Neural progenitor cell (in vitro differentiated cells): ENCODE measurements at regions not wholly inside any gene's neighbourhood (a gene's known extent, or its start where the extent isn't known, plus 50 kb on each side); places are given as distances from the start of the nearest gene placed in this dataset.

ENCODE experiments used
- DNase-seq: peaks from one replicate; pipeline ENCODE4 v3.0.0-alpha.2; 2016; ENCODE audit warnings: low spot score
- H2AFZ ChIP-seq: fragments of 200-600 bp; sonication (generic); replicated peaks from 2 replicates; pipeline ENCODE4 v1.6.1; 2016; ENCODE audit warnings: antibody characterized with exemption
- H3F3A ChIP-seq: fragments of 200-600 bp; sonication (generic); 2 replicates; pipeline ENCODE4 v1.6.1; 2016; ENCODE audit warnings: antibody characterized with exemption, low read depth
- H3K27ac ChIP-seq: fragments of 200-600 bp; sonication (generic); 2 replicates; pipeline ENCODE4 v1.5.1; 2016; ENCODE audit warnings: mild to moderate bottlenecking
- H3K27me3 ChIP-seq: fragments of 200-600 bp; sonication (generic); 2 replicates; pipeline ENCODE4 v1.6.1; 2016; ENCODE audit warnings: mild to moderate bottlenecking, moderate library complexity
- H3K36me3 ChIP-seq: fragments of 200-600 bp; sonication (generic); 2 replicates; pipeline ENCODE4 v1.5.1; 2016
- H3K4me1 ChIP-seq: fragments of 200-600 bp; sonication (generic); 2 replicates; pipeline ENCODE4 v1.6.1; 2016; ENCODE audit warnings: mixed run types
- H3K4me2 ChIP-seq: fragments of 200-600 bp; sonication (generic); 2 replicates; pipeline ENCODE4 v1.6.1; 2016
- H3K4me3 ChIP-seq: fragments of 200-600 bp; sonication (generic); 2 replicates; pipeline ENCODE4 v1.5.1; 2016
- H3K79me2 ChIP-seq: fragments of 200-600 bp; sonication (generic); 2 replicates; pipeline ENCODE4 v1.6.1; 2016; ENCODE audit warnings: low read depth
- H3K9ac ChIP-seq: fragments of 200-600 bp; sonication (generic); 2 replicates; pipeline ENCODE4 v1.6.1; 2016
- H3K9me3 ChIP-seq: fragments of 200-600 bp; sonication (generic); 2 replicates; pipeline ENCODE4 v1.5.1; 2016; ENCODE audit warnings: low read depth
- H4K20me1 ChIP-seq: fragments of 200-600 bp; sonication (generic); 2 replicates; pipeline ENCODE4 v1.6.1; 2016; ENCODE audit warnings: low read depth
- H3K27ac Mint-ChIP-seq: 3 replicates; pipeline ENCODE4 v1.8.0; 2021; ENCODE audit warnings: mixed read lengths
- H3K27me3 Mint-ChIP-seq: 2 replicates; pipeline ENCODE4 v1.8.0; 2022; ENCODE audit warnings: low read depth, mild to moderate bottlenecking, inconsistent platforms, moderate library complexity, mixed read lengths; ENCODE audit not compliant: insufficient read depth
- H3K36me3 Mint-ChIP-seq: 3 replicates; pipeline ENCODE4 v1.8.0; 2021; ENCODE audit warnings: mixed read lengths
- H3K4me1 Mint-ChIP-seq: 3 replicates; pipeline ENCODE4 v1.8.0; 2021; ENCODE audit warnings: mixed read lengths
- H3K4me3 Mint-ChIP-seq: 3 replicates; pipeline ENCODE4 v1.8.0; 2021; ENCODE audit warnings: mild to moderate bottlenecking, moderate library complexity, mixed read lengths
- H3K9me3 Mint-ChIP-seq: 3 replicates; pipeline ENCODE4 v1.8.0; 2020; ENCODE audit warnings: mixed read lengths
- EZH2 ChIP-seq: fragments of 200-600 bp; sonication (generic); IDR thresholded peaks from 2 replicates; pipeline ENCODE4 v1.6.1; 2017; ENCODE audit warnings: antibody characterized with exemption, mild to moderate bottlenecking, moderate library complexity
- EZH2phosphoT487 ChIP-seq: fragments of 200-600 bp; sonication (generic); IDR thresholded peaks from 2 replicates; pipeline ENCODE4 v1.6.1; 2017; ENCODE audit warnings: antibody characterized with exemption
- TF ChIP-seq, protein P1 (sequence below): fragments of 200-600 bp; sonication (generic); IDR thresholded peaks from 2 replicates; pipeline ENCODE4 v1.5.1; 2017; ENCODE audit warnings: antibody characterized with exemption, mild to moderate bottlenecking

DNA sequence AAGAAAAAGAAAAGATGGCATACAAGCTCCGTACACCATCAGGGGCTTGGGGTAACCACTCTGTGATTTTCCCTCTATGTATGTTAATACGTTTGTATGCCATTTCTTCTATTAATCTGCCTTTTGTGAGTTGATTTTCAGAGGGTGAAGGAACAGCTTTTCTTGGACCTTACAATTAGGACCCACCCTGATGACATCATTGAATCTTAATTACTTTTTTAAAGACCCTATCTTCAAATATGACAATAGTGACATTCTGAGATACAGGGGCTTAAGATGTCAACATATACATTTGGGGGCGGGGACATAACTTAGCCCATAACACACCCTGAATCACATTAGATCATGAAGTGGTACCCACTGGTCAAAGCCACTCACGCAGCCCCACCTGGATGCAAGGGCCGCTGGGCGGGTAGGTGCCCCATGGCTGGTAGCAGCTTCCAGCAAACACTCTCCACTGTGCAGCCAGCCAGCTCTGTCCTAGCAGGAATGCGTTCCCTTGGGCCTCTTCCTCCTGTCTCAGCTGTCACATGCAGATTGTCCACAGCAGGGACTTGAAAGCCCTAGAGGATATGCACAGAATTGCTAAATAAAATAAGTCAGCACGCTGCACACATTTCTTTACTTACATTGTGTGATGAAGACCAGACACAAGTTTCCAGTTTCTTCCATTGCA is 74.5 kb downstream of the FOXF2 start:
- no peaks in the 10 kb centered on the region for H3K9me3 Mint-ChIP-seq
- Histone ChIP-seq H3K36me3 (no peaks in the 10 kb centered on the region), H3K27me3 (no peaks in the 10 kb centered on the region), H3K9ac (no peak overlapping the region), H3K4me1 (peaks cover 11% of the 10 kb centered on the region), H3K9me3 (no peaks in the 10 kb centered on the region), H3F3A (no peaks in the 10 kb centered on the region), H3K79me2 (no peaks in the 10 kb centered on the region), H3K4me2 (no peak overlapping the region), H3K27ac (no peak overlapping the region), H2AFZ (no peak overlapping the region), H4K20me1 (no peaks in the 10 kb centered on the region), H3K4me3 (no peak overlapping the region)
- peaks cover 2% of the 10 kb centered on the region for H3K27me3 Mint-ChIP-seq
- no peak overlapping the region for H3K4me3 Mint-ChIP-seq
- H3K27ac Mint-ChIP-seq = no peak overlapping the region
- DNase-seq = no peak
- TF ChIP-seq EZH2phosphoT487 (no peak), EZH2 (no peak)
- TF ChIP-seq, protein P1, sequence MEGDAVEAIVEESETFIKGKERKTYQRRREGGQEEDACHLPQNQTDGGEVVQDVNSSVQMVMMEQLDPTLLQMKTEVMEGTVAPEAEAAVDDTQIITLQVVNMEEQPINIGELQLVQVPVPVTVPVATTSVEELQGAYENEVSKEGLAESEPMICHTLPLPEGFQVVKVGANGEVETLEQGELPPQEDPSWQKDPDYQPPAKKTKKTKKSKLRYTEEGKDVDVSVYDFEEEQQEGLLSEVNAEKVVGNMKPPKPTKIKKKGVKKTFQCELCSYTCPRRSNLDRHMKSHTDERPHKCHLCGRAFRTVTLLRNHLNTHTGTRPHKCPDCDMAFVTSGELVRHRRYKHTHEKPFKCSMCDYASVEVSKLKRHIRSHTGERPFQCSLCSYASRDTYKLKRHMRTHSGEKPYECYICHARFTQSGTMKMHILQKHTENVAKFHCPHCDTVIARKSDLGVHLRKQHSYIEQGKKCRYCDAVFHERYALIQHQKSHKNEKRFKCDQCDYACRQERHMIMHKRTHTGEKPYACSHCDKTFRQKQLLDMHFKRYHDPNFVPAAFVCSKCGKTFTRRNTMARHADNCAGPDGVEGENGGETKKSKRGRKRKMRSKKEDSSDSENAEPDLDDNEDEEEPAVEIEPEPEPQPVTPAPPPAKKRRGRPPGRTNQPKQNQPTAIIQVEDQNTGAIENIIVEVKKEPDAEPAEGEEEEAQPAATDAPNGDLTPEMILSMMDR = no peak
- H3K36me3 Mint-ChIP-seq = no peaks in the 10 kb centered on the region
- peaks cover 10% of the 10 kb centered on the region for H3K4me1 Mint-ChIP-seq

DNA sequence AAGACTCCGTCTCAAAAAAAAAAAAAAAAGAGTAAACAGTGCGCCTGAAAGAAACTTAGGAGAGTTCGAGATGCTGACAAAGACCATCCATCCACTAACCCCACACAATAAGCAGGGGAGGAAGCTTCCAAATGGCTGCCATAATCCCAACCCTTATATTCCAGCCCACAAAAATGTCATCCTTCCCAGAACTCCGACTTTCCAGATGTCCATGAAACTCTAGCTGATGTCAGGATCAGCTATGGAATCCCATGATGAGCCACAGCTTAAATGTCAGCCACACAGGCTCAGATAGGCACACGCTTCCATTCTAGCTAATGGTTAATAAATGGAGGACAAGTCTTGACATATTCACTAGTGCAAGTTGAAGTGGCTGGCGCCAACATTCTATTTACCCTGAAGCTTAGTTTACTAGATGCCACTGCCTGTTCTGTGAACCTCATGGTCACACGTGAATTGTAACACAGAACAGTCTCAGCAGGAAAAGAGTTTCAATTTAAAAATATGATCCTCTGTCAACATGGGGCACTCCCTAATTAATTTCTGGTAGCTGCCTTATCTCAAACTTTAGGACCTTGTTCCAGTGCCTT is 75.5 kb downstream of the FOXF2 start:
- peaks cover 13% of the 10 kb centered on the region for H3K4me1 Mint-ChIP-seq
- H3K4me2 ChIP-seq = no peak overlapping the region
- H3K9me3 Mint-ChIP-seq = no peaks in the 10 kb centered on the region

DNA sequence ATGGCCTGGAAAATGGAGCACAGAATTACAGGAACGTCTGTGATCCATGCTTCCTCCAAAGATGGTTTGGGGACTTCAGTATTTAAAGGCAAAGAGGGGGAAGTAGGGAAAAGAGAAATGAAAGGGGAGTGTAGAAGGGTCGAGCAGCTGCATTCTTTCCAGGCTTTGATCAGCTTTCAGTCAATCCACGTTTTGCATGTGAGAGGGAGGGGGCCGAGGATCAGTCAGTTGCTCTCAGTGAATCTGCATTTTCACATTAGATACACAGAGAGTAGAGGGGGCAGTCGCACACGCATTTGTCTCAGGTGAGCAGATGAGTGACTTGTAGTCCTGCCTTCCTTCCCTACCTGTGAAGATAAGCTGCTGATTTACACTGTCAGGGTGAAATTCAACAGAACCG is 78.8 kb downstream of the FOXF2 start:
- no peaks in the 10 kb centered on the region for H3K9me3 ChIP-seq
- no peak overlapping the region for H3K4me3 Mint-ChIP-seq
- H2AFZ ChIP-seq = peak overlapping the region; percentile 95
- peak; percentile 31 for DNase-seq
- no peak overlapping the region for H3K27ac ChIP-seq
- peaks cover 18% of the 10 kb centered on the region for H3K4me1 Mint-ChIP-seq
- H4K20me1 ChIP-seq = no peaks in the 10 kb centered on the region
- H3K9ac ChIP-seq = no peak overlapping the region
- no peaks in the 10 kb centered on the region for H3F3A ChIP-seq
- TF ChIP-seq EZH2phosphoT487 (no peak), EZH2 (no peak)
- TF ChIP-seq, protein P1 = no peak
- no peaks in the 10 kb centered on the region for H3K79me2 ChIP-seq
- H3K27me3 Mint-ChIP-seq = peaks cover 5% of the 10 kb centered on the region
- H3K27ac Mint-ChIP-seq = no peak overlapping the region
- no peaks in the 10 kb centered on the region for H3K9me3 Mint-ChIP-seq
- H3K4me3 ChIP-seq = no peak overlapping the region
- H3K36me3 Mint-ChIP-seq = no peaks in the 10 kb centered on the region
- H3K4me1 ChIP-seq = peaks cover 11% of the 10 kb centered on the region
- no peaks in the 10 kb centered on the region for H3K36me3 ChIP-seq
- peak overlapping the region; percentile 42 for H3K4me2 ChIP-seq
- no peaks in the 10 kb centered on the region for H3K27me3 ChIP-seq

More for the DNA sequence above, 75.5 kb downstream of the FOXF2 start:
- Histone ChIP-seq H3K4me3 (no peak overlapping the region), H4K20me1 (no peaks in the 10 kb centered on the region), H3K27ac (no peak overlapping the region), H3K36me3 (no peaks in the 10 kb centered on the region), H3K9me3 (no peaks in the 10 kb centered on the region), H3K9ac (no peak overlapping the region), H2AFZ (no peak overlapping the region), H3K79me2 (no peaks in the 10 kb centered on the region), H3F3A (no peaks in the 10 kb centered on the region), H3K27me3 (no peaks in the 10 kb centered on the region), H3K4me1 (peaks cover 11% of the 10 kb centered on the region)
- TF ChIP-seq, protein P1 = no peak
- no peak for TF ChIP-seq EZH2
- TF ChIP-seq EZH2phosphoT487 = no peak
- Mint-ChIP-seq H3K27me3 (peaks cover 2% of the 10 kb centered on the region), H3K4me3 (no peak overlapping the region), H3K36me3 (no peaks in the 10 kb centered on the region), H3K27ac (no peak overlapping the region)
- DNase-seq = no peak
